ENCODE measurements at regions not wholly inside any gene's neighbourhood (a gene's known extent, or its start where the extent isn't known, plus 50 kb on each side); places are given as distances from the start of the nearest gene placed in this dataset.

- no peak for TF ChIP-seq EP300 (IDR thresholded peaks at IDR 0.05)
- intact Hi-C loops (cut with DNase I), result no loop called here
- no peak for DNase-seq
- Histone ChIP-seq H3K36me3 (no peaks in the 10 kb centered on the region), H3K27ac (no peak overlapping the region), H3K4me1 (no peaks in the 10 kb centered on the region), H3K9me3 (no peaks in the 10 kb centered on the region), H3K27me3 (no peaks in the 10 kb centered on the region), H3K4me3 (no peak overlapping the region)
- 56 to 80% methylated on average over 14 of the region's 14 CpGs for whole genome bisulfite sequencing, 2 donors
Measured at GRCh38 chr3:194231929-194232832, 96.2 kb downstream of the HES1 start.

GRCh38 chr3:194233150-194233549 lies 97.2 kb downstream of the HES1 start:
- DNase-seq, result no peak
- no peak for TF ChIP-seq EP300 (IDR thresholded peaks at IDR 0.05)
- no peak for TF ChIP-seq POLR2AphosphoS5 (IDR thresholded peaks at IDR 0.05)
- no peak for TF ChIP-seq POLR2A (IDR thresholded peaks at IDR 0.05)
- TF ChIP-seq CTCF (IDR thresholded peaks at IDR 0.05), result no peak
- no peaks in the 10 kb centered on the region for H3K9me3 ChIP-seq
- 95 to 98% methylated on average over 1 of the region's 1 CpG for WGBS, 2 donors
- no peak overlapping the region for H3K4me3 ChIP-seq
- intact Hi-C loops (cut with DNase I), result no loop called here
- no peaks in the 10 kb centered on the region for H3K27me3 ChIP-seq
- no peaks in the 10 kb centered on the region for H3K4me1 ChIP-seq
- H3K36me3 ChIP-seq, result no peaks in the 10 kb centered on the region
- H3K27ac ChIP-seq, result no peak overlapping the region

- no peak for DNase-seq
- no peak for TF ChIP-seq CTCF (IDR thresholded peaks at IDR 0.05)
- no peak for TF ChIP-seq EP300 (IDR thresholded peaks at IDR 0.05)
- TF ChIP-seq POLR2A (IDR thresholded peaks at IDR 0.05), result no peak
- H3K9me3 ChIP-seq, result no peaks in the 10 kb centered on the region
- H3K4me3 ChIP-seq, result no peak overlapping the region
- WGBS, 2 donors, result 93 to 99% methylated on average over 2 of the region's 2 CpGs
- no peaks in the 10 kb centered on the region for H3K27me3 ChIP-seq
- no peaks in the 10 kb centered on the region for H3K4me1 ChIP-seq
- H3K36me3 ChIP-seq, result no peaks in the 10 kb centered on the region
- intact Hi-C loops (cut with DNase I), result no loop called here
- H3K27ac ChIP-seq, result no peak overlapping the region
Measured at GRCh38 chr3:194235160-194235559, 99.2 kb downstream of the HES1 start.

GRCh38 chr3:194237110-194237509 lies 101.2 kb downstream of the HES1 start:
- no peak overlapping the region for H3K27ac ChIP-seq
- H3K4me3 ChIP-seq, result no peak overlapping the region
- 87 to 90% methylated on average over 5 of the region's 5 CpGs for WGBS, 2 donors
- H3K9me3 ChIP-seq, result no peaks in the 10 kb centered on the region
- DNase-seq, result no peak
- H3K4me1 ChIP-seq, result no peaks in the 10 kb centered on the region
- TF ChIP-seq CTCF (IDR thresholded peaks at IDR 0.05) (no peak), EP300 (IDR thresholded peaks at IDR 0.05) (no peak)
- H3K27me3 ChIP-seq, result no peaks in the 10 kb centered on the region
- no peaks in the 10 kb centered on the region for H3K36me3 ChIP-seq
- intact Hi-C loops (cut with DNase I), result no loop called here

DNA sequence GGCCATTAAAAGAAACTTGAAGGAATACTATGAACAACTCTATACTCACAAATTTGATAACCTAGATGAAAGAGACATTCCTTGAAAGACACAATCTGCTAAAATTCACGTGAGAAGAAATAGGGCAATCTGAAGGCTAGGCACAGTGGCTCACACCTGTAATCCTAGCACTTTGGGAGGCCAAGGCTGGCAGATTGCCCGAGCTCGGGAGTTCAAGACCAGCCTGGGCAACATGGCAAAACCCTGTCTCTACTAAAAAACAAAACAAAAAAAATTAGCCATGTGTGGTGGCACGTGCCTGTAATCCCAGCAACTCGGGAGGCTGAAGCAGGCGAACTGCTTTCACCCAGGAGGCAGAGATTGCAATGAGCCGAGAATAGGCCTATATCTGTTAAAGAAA lies 104.8 kb downstream of the HES1 start:
- 89 to 93% methylated on average over 7 of the region's 7 CpGs for WGBS, 2 donors
- Histone ChIP-seq H3K36me3 (no peaks in the 10 kb centered on the region), H3K9me3 (no peaks in the 10 kb centered on the region), H3K27me3 (no peaks in the 10 kb centered on the region), H3K4me3 (no peak overlapping the region), H3K4me1 (no peaks in the 10 kb centered on the region), H3K27ac (no peak overlapping the region)
- no peak for DNase-seq
- intact Hi-C loops (cut with DNase I), result no loop called here
- no peak for TF ChIP-seq EP300 (IDR thresholded peaks at IDR 0.05)
- TF ChIP-seq POLR2A (IDR thresholded peaks at IDR 0.05), result no peak
- no peak for TF ChIP-seq POLR2AphosphoS5 (IDR thresholded peaks at IDR 0.05)
- TF ChIP-seq CTCF (IDR thresholded peaks at IDR 0.05), result no peak

Measured in sigmoid colon (tissue), 6 donors.